Neural progenitor cell (in vitro differentiated cells): ENCODE measurements at regions not wholly inside any gene's neighbourhood (a gene's known extent, or its start where the extent isn't known, plus 50 kb on each side); places are given as distances from the start of the nearest gene placed in this dataset.

Experiments used
- DNase-seq: peaks from one replicate; pipeline ENCODE4 v3.0.0-alpha.2; 2016; ENCODE audit warnings: low spot score
- H2AFZ ChIP-seq: fragments of 200-600 bp; sonication (generic); replicated peaks from 2 replicates; pipeline ENCODE4 v1.6.1; 2016; ENCODE audit warnings: antibody characterized with exemption
- H3F3A ChIP-seq: fragments of 200-600 bp; sonication (generic); 2 replicates; pipeline ENCODE4 v1.6.1; 2016; ENCODE audit warnings: antibody characterized with exemption, low read depth
- H3K27ac ChIP-seq: fragments of 200-600 bp; sonication (generic); 2 replicates; pipeline ENCODE4 v1.5.1; 2016; ENCODE audit warnings: mild to moderate bottlenecking
- H3K27me3 ChIP-seq: fragments of 200-600 bp; sonication (generic); 2 replicates; pipeline ENCODE4 v1.6.1; 2016; ENCODE audit warnings: mild to moderate bottlenecking, moderate library complexity
- H3K36me3 ChIP-seq: fragments of 200-600 bp; sonication (generic); 2 replicates; pipeline ENCODE4 v1.5.1; 2016
- H3K4me1 ChIP-seq: fragments of 200-600 bp; sonication (generic); 2 replicates; pipeline ENCODE4 v1.6.1; 2016; ENCODE audit warnings: mixed run types
- H3K4me2 ChIP-seq: fragments of 200-600 bp; sonication (generic); 2 replicates; pipeline ENCODE4 v1.6.1; 2016
- H3K4me3 ChIP-seq: fragments of 200-600 bp; sonication (generic); 2 replicates; pipeline ENCODE4 v1.5.1; 2016
- H3K79me2 ChIP-seq: fragments of 200-600 bp; sonication (generic); 2 replicates; pipeline ENCODE4 v1.6.1; 2016; ENCODE audit warnings: low read depth
- H3K9ac ChIP-seq: fragments of 200-600 bp; sonication (generic); 2 replicates; pipeline ENCODE4 v1.6.1; 2016
- H3K9me3 ChIP-seq: fragments of 200-600 bp; sonication (generic); 2 replicates; pipeline ENCODE4 v1.5.1; 2016; ENCODE audit warnings: low read depth
- H4K20me1 ChIP-seq: fragments of 200-600 bp; sonication (generic); 2 replicates; pipeline ENCODE4 v1.6.1; 2016; ENCODE audit warnings: low read depth
- H3K27ac Mint-ChIP-seq: 3 replicates; pipeline ENCODE4 v1.8.0; 2021; ENCODE audit warnings: mixed read lengths
- H3K27me3 Mint-ChIP-seq: 2 replicates; pipeline ENCODE4 v1.8.0; 2022; ENCODE audit warnings: low read depth, mild to moderate bottlenecking, inconsistent platforms, moderate library complexity, mixed read lengths; ENCODE audit not compliant: insufficient read depth
- H3K36me3 Mint-ChIP-seq: 3 replicates; pipeline ENCODE4 v1.8.0; 2021; ENCODE audit warnings: mixed read lengths
- H3K4me1 Mint-ChIP-seq: 3 replicates; pipeline ENCODE4 v1.8.0; 2021; ENCODE audit warnings: mixed read lengths
- H3K4me3 Mint-ChIP-seq: 3 replicates; pipeline ENCODE4 v1.8.0; 2021; ENCODE audit warnings: mild to moderate bottlenecking, moderate library complexity, mixed read lengths
- H3K9me3 Mint-ChIP-seq: 3 replicates; pipeline ENCODE4 v1.8.0; 2020; ENCODE audit warnings: mixed read lengths
- CTCF ChIP-seq: fragments of 200-600 bp; sonication (generic); IDR thresholded peaks from 2 replicates; pipeline ENCODE4 v1.5.1; 2017; ENCODE audit warnings: antibody characterized with exemption, mild to moderate bottlenecking
- EZH2 ChIP-seq: fragments of 200-600 bp; sonication (generic); IDR thresholded peaks from 2 replicates; pipeline ENCODE4 v1.6.1; 2017; ENCODE audit warnings: antibody characterized with exemption, mild to moderate bottlenecking, moderate library complexity
- EZH2phosphoT487 ChIP-seq: fragments of 200-600 bp; sonication (generic); IDR thresholded peaks from 2 replicates; pipeline ENCODE4 v1.6.1; 2017; ENCODE audit warnings: antibody characterized with exemption

GRCh38 chr2:176399074-176399598 lies 129.9 kb downstream of the MTX2 start:
- Histone ChIP-seq H3K4me2 (no peak overlapping the region), H3K4me3 (no peak overlapping the region), H3F3A (no peaks in the 10 kb centered on the region), H3K9ac (no peak overlapping the region), H3K27ac (no peak overlapping the region), H2AFZ (no peak overlapping the region), H3K4me1 (no peaks in the 10 kb centered on the region), H3K27me3 (no peaks in the 10 kb centered on the region), H3K79me2 (no peaks in the 10 kb centered on the region), H3K9me3 (no peaks in the 10 kb centered on the region), H3K36me3 (no peaks in the 10 kb centered on the region), H4K20me1 (no peaks in the 10 kb centered on the region)
- no peak for DNase-seq
- Mint-ChIP-seq H3K9me3 (no peaks in the 10 kb centered on the region), H3K27ac (no peak overlapping the region), H3K4me3 (no peak overlapping the region), H3K4me1 (peaks cover 5% of the 10 kb centered on the region), H3K36me3 (no peaks in the 10 kb centered on the region), H3K27me3 (peaks cover 4% of the 10 kb centered on the region)
- TF ChIP-seq CTCF (no peak), EZH2 (no peak), EZH2phosphoT487 (no peak)

- Histone ChIP-seq H3K9me3 (no peaks in the 10 kb centered on the region), H3K4me3 (no peak overlapping the region), H3K9ac (no peak overlapping the region), H3K36me3 (no peaks in the 10 kb centered on the region), H2AFZ (no peak overlapping the region), H3K79me2 (no peaks in the 10 kb centered on the region), H3K27ac (no peak overlapping the region), H3F3A (no peaks in the 10 kb centered on the region), H4K20me1 (no peaks in the 10 kb centered on the region), H3K4me1 (no peaks in the 10 kb centered on the region), H3K4me2 (no peak overlapping the region), H3K27me3 (no peaks in the 10 kb centered on the region)
- no peak for DNase-seq
- Mint-ChIP-seq H3K9me3 (no peaks in the 10 kb centered on the region), H3K27me3 (peaks cover 3% of the 10 kb centered on the region), H3K36me3 (no peaks in the 10 kb centered on the region), H3K27ac (no peak overlapping the region), H3K4me1 (no peaks in the 10 kb centered on the region), H3K4me3 (no peak overlapping the region)
- TF ChIP-seq EZH2phosphoT487: no peak
- TF ChIP-seq EZH2: no peak
- no peak for TF ChIP-seq CTCF
Observed at GRCh38 chr2:176405477-176405876, 136.2 kb downstream of the MTX2 start.

- H3K27me3 ChIP-seq: no peaks in the 10 kb centered on the region
- H3K4me3 Mint-ChIP-seq: no peak overlapping the region
- H3K27me3 Mint-ChIP-seq: peaks cover 3% of the 10 kb centered on the region
- DNase-seq: no peak
- H3K27ac Mint-ChIP-seq: no peak overlapping the region
- no peak for TF ChIP-seq EZH2phosphoT487
- TF ChIP-seq EZH2: no peak
- TF ChIP-seq CTCF: no peak
- H3F3A ChIP-seq: no peaks in the 10 kb centered on the region
- no peaks in the 10 kb centered on the region for H3K9me3 ChIP-seq
- H3K36me3 ChIP-seq: no peaks in the 10 kb centered on the region
- no peak overlapping the region for H3K27ac ChIP-seq
- H3K9ac ChIP-seq: no peak overlapping the region
- no peaks in the 10 kb centered on the region for H3K79me2 ChIP-seq
- no peaks in the 10 kb centered on the region for H4K20me1 ChIP-seq
- H2AFZ ChIP-seq: no peak overlapping the region
- no peaks in the 10 kb centered on the region for H3K36me3 Mint-ChIP-seq
- H3K4me2 ChIP-seq: no peak overlapping the region
- no peaks in the 10 kb centered on the region for H3K4me1 ChIP-seq
- H3K4me3 ChIP-seq: no peak overlapping the region
- no peaks in the 10 kb centered on the region for H3K9me3 Mint-ChIP-seq
- H3K4me1 Mint-ChIP-seq: no peaks in the 10 kb centered on the region
Observed at GRCh38 chr2:176407706-176408105, 138.5 kb downstream of the MTX2 start.
